Panc1 (cell line): ENCODE measurements at regions not wholly inside any gene's neighbourhood (a gene's known extent, or its start where the extent isn't known, plus 50 kb on each side); places are given as distances from the start of the nearest gene placed in this dataset.

Source experiments
- ATAC-seq: fragments of 200-7000 bp; cut with Tn5 transposase; 2 replicates; pipeline ENCODE4 v1.9.1; 2020; ENCODE audit warnings: mild to moderate bottlenecking, moderate library complexity
- BruUV-seq: library from RNA; stranded (reverse); fragments of 400-500 nt; replicated peaks from 2 replicates; lab custom pipeline; 2021; lab: Mats Ljungman, UMichigan
- CTCF ChIA-PET: fragments of 300-600 bp; sonication (Branson Sonifier 250); formaldehyde crosslinking; loops from one replicate; lab custom pipeline; 2022; ENCODE audit warnings: antibody characterized with exemption; lab: Charles Lee
- POLR2A ChIA-PET: fragments of 300-600 bp; sonication (Branson Sonifier 250); formaldehyde crosslinking; loops from one replicate; lab custom pipeline; 2022; ENCODE audit warnings: antibody characterized with exemption; lab: Charles Lee
- DNase-seq: peaks from one replicate; pipeline ENCODE4 v3.0.0-alpha.2; 2010; ENCODE audit warnings: low read depth, low spot score
- H3K27ac ChIP-seq: 2 replicates; pipeline ENCODE4 v1.5.1; 2011; ENCODE audit warnings: mild to moderate bottlenecking, low read length, inconsistent platforms
- H3K27me3 ChIP-seq: fragments of 200-500 bp; sonication (Bioruptor generic); 2 replicates; pipeline ENCODE4 v1.6.0; 2014; ENCODE audit warnings: low read length, inconsistent platforms; ENCODE audit not compliant: control insufficient read depth, insufficient read depth
- H3K36me3 ChIP-seq: fragments of 200-500 bp; sonication (Bioruptor generic); 2 replicates; pipeline ENCODE4 v1.5.1; 2014; ENCODE audit warnings: inconsistent platforms, mild to moderate bottlenecking, low read length, moderate library complexity; ENCODE audit not compliant: control insufficient read depth, insufficient read depth
- H3K4me1 ChIP-seq: 2 replicates; pipeline ENCODE4 v1.5.1; 2011; ENCODE audit warnings: inconsistent platforms, mild to moderate bottlenecking, low read length, moderate library complexity; ENCODE audit not compliant: control insufficient read depth, insufficient read depth
- H3K4me3 ChIP-seq, 2 experiments: 2 replicates each; pipeline ENCODE4 v1.5.1; 2011 to 2012; ENCODE audit warnings: low read depth in 2 of 2, low read length in 2 of 2, mild to moderate bottlenecking in 2 of 2, inconsistent platforms in 1 of 2, moderate library complexity in 1 of 2
- H3K9me3 ChIP-seq: fragments of 200-500 bp; sonication (Bioruptor generic); 2 replicates; pipeline ENCODE4 v1.5.1; 2014; ENCODE audit warnings: low read depth, mild to moderate bottlenecking, inconsistent platforms, low read length, moderate library complexity; ENCODE audit not compliant: control insufficient read depth, insufficient read depth
- CTCF ChIP-seq: fragments of 450-650 bp; IDR thresholded peaks from 2 replicates; pipeline ENCODE4 v1.5.1; 2017; ENCODE audit warnings: mild to moderate bottlenecking
- POLR2AphosphoS5 ChIP-seq: IDR thresholded peaks from 2 replicates; pipeline ENCODE4 v1.6.1; 2012; ENCODE audit warnings: mild to moderate bottlenecking, low read depth, low read length, moderate library complexity
- REST ChIP-seq, 2 experiments: IDR thresholded peaks; 2 replicates each; pipeline ENCODE4 v1.6.1; 2011 to 2012; ENCODE audit warnings: low read depth in 2 of 2, control low read depth in 1 of 2, low read length in 1 of 2, mild to moderate bottlenecking in 1 of 2, moderate library complexity in 1 of 2; ENCODE audit not compliant: insufficient read depth in 1 of 2
- SIN3A ChIP-seq: IDR thresholded peaks from 2 replicates; pipeline ENCODE4 v1.6.1; 2012; ENCODE audit warnings: low read depth, mild to moderate bottlenecking, low read length, moderate library complexity, borderline replicate concordance; ENCODE audit not compliant: insufficient read depth
- TCF7L2 ChIP-seq: IDR thresholded peaks from 2 replicates; pipeline ENCODE4 v1.6.1; 2011; ENCODE audit warnings: mild to moderate bottlenecking, low read depth, low read length, inconsistent platforms
- in situ Hi-C: cut with HindIII; loops from 2 replicates; pipeline ENCODE4 v1.10.0; 2016; ENCODE audit warnings: low sequenced_read_pairs, low pct_unique_long_range_greater_than_20kb
- intact Hi-C: fragments of 100-400 bp; cut with micrococcal nuclease; formaldehyde crosslinking; loops from one replicate; pipeline ENCODE4 v1.10.0; 2022; ENCODE audit not compliant: unreplicated experiment

GRCh38 chr6:124885171-124885570 is 77.1 kb upstream of the RNF217 start:
- Histone ChIP-seq H3K9me3 (no peaks in the 10 kb centered on the region), H3K36me3 (no peaks in the 10 kb centered on the region), H3K27ac (no peak overlapping the region), H3K27me3 (no peaks in the 10 kb centered on the region), H3K4me3 (no peak overlapping the region), H3K4me1 (no peaks in the 10 kb centered on the region)
- DNase-seq (no peak), ATAC-seq (no peak)
- TF ChIP-seq CTCF (no peak), REST (IDR thresholded peaks at IDR 0.05; ENCODE audit: insufficient read depth in 1 of 2, low read depth in 2 of 2, low read length in 1 of 2) (no peak), TCF7L2 (no peak), POLR2AphosphoS5 (no peak), SIN3A (no peak)
- in situ Hi-C loops, result no loop called here
- ChIA-PET POLR2A (no interaction called here), CTCF (no interaction called here)
- intact Hi-C loops, result no loop called here
- no TSS peak for BruUV-seq

GRCh38 chr6:124887872-124888580 is 74.2 kb upstream of the RNF217 start:
- CTCF ChIA-PET, result no interaction called here
- in situ Hi-C loops, result no loop called here

More at GRCh38 chr6:124887872-124888580, 74.2 kb upstream of the RNF217 start:
- intact Hi-C loops, result no loop called here
- no peaks in the 10 kb centered on the region for H3K9me3 ChIP-seq
- H3K4me1 ChIP-seq, result no peaks in the 10 kb centered on the region
- H3K27me3 ChIP-seq, result no peaks in the 10 kb centered on the region
- POLR2A ChIA-PET, result no interaction called here
- no peak for ATAC-seq
- no peak for DNase-seq
- H3K27ac ChIP-seq, result no peak overlapping the region
- TF ChIP-seq SIN3A (no peak), POLR2AphosphoS5 (no peak), REST (IDR thresholded peaks at IDR 0.05; ENCODE audit: insufficient read depth in 1 of 2, low read depth in 2 of 2, low read length in 1 of 2) (no peak), CTCF (no peak), TCF7L2 (no peak)
- no peak overlapping the region for H3K4me3 ChIP-seq
- no TSS peak for BruUV-seq
- no peaks in the 10 kb centered on the region for H3K36me3 ChIP-seq
